HepG2 (cell line): ENCODE measurements at regions not wholly inside any gene's neighbourhood (a gene's known extent, or its start where the extent isn't known, plus 50 kb on each side); places are given as distances from the start of the nearest gene placed in this dataset.

ENCODE experiments used
- ATAC-seq: fragments of 200-7000 bp; cut with Tn5 transposase; 3 replicates; pipeline ENCODE4 v1.9.1; 2020; ENCODE audit warnings: mild to moderate bottlenecking, moderate library complexity
- BruUV-seq: library from RNA; stranded (reverse); fragments of 400-500 nt; replicated peaks from 2 replicates; lab custom pipeline; 2021; lab: Mats Ljungman, UMichigan
- CTCF ChIA-PET: fragments of 300-600 bp; formaldehyde crosslinking; extraction: SDS; loops from one replicate; lab custom pipeline; 2021; ENCODE audit warnings: low total read pairs, inconsistent platforms, low intra/inter-chr PET ratio; lab: Yijun Ruan, JAX
- POLR2A ChIA-PET: fragments of 350-600 bp; sonication (Branson Sonifier 250); formaldehyde crosslinking; loops from one replicate; lab custom pipeline; 2020; ENCODE audit warnings: antibody characterized with exemption, inconsistent platforms; lab: Yijun Ruan, JAX
- DNase-seq: peaks from one replicate; pipeline ENCODE4 v3.0.0-alpha.2; 2015; ENCODE audit warnings: low spot score
- FAIRE-seq: peaks from 3 replicates; lab custom pipeline; 2011; peaks lifted over from hg19 to GRCh38; lab: Jason Lieb, UNC
- H2AFZ ChIP-seq: one replicate; pipeline ENCODE4 v1.6.1; 2011; ENCODE audit warnings: low read length, inconsistent platforms
- H3K27ac ChIP-seq: fragments of 300-600 bp; 3 replicates; pipeline ENCODE4 v1.8.0; 2011; ENCODE audit warnings: mixed run types, mild to moderate bottlenecking, mixed read lengths, low read length, inconsistent platforms; ENCODE audit not compliant: insufficient read depth; ENCODE audit errors: extremely low read length
- H3K27me3 ChIP-seq, 2 experiments: fragments of 200-600 bp in 1 of 2; 2 replicates in 1 of 2; 3 replicates in 1 of 2; pipeline versions ENCODE4 v1.6.0 to v1.8.0; 2011; ENCODE audit warnings: low read length in 2 of 2, mild to moderate bottlenecking in 2 of 2, moderate library complexity in 2 of 2, inconsistent platforms in 1 of 2; ENCODE audit not compliant: insufficient read depth in 2 of 2, control insufficient read depth in 1 of 2
- H3K36me3 ChIP-seq, 2 experiments: fragments of 200-600 bp in 1 of 2; replicated peaks in 1 of 2; 2 replicates in 1 of 2; 3 replicates in 1 of 2; pipeline versions ENCODE4 v1.5.1 to v1.8.0; 2011; ENCODE audit warnings: low read length in 2 of 2, inconsistent platforms in 1 of 2; ENCODE audit not compliant: insufficient read depth in 2 of 2, control insufficient read depth in 1 of 2
- H3K4me1 ChIP-seq: 2 replicates; pipeline ENCODE4 v1.5.1; 2012; ENCODE audit warnings: low read length, inconsistent platforms; ENCODE audit not compliant: insufficient read depth
- H3K4me2 ChIP-seq: 2 replicates; pipeline ENCODE4 v1.6.0; 2011; ENCODE audit warnings: low read depth, low read length, inconsistent platforms
- H3K4me3 ChIP-seq, 3 experiments: fragments of 200-600 bp in 1 of 3; sonication (generic), shearing (Covaris generic) in 1 of 3; replicated peaks in 1 of 3; 2 replicates each; pipeline ENCODE4 v1.5.1; 2011 to 2016; ENCODE audit warnings: low read length in 3 of 3, inconsistent platforms in 2 of 3, low read depth in 2 of 3, mild to moderate bottlenecking in 2 of 3, control low read depth in 1 of 3, mixed read lengths in 1 of 3; ENCODE audit not compliant: insufficient read depth in 1 of 3
- H3K79me2 ChIP-seq: one replicate; pipeline ENCODE4 v1.6.1; 2011; ENCODE audit warnings: low read length, inconsistent platforms; ENCODE audit not compliant: insufficient read depth
- H3K9ac ChIP-seq: 2 replicates; pipeline ENCODE4 v1.6.0; 2011; ENCODE audit warnings: mild to moderate bottlenecking, low read depth, low read length, inconsistent platforms; ENCODE audit not compliant: insufficient read depth
- H3K9me3 ChIP-seq: 2 replicates; pipeline ENCODE4 v1.5.1; 2012; ENCODE audit warnings: mild to moderate bottlenecking, low read length
- H4K20me1 ChIP-seq: 2 replicates; pipeline ENCODE4 v1.6.0; 2011; ENCODE audit warnings: inconsistent platforms, mild to moderate bottlenecking, low read length, moderate library complexity; ENCODE audit not compliant: insufficient read depth
- DNMT1 ChIP-seq: sonication (generic); formaldehyde crosslinking; IDR thresholded peaks from 2 replicates; pipeline ENCODE4 v1.5.1; 2020; ENCODE audit warnings: mild to moderate bottlenecking, missing genetic modification reagents
- HBP1 ChIP-seq: IDR thresholded peaks from 2 replicates; pipeline ENCODE4 v1.6.1; 2016; ENCODE audit warnings: low read depth, control low read depth
- PCBP2 ChIP-seq: fragments of 200-400 bp; formaldehyde crosslinking; optimal IDR thresholded peaks from 2 replicates; pipeline ENCODE3; 2018; ENCODE audit warnings: low read length, low read depth; ENCODE audit not compliant: poor library complexity, severe bottlenecking
- SOX13 ChIP-seq, 3 experiments: fragments of 450-650 bp in 1 of 3; sonication (generic) in 1 of 3; formaldehyde crosslinking in 1 of 3; IDR thresholded peaks in 2 of 3; conservative IDR thresholded peaks in 1 of 3; 2 replicates each; pipeline versions ENCODE4 v1.5.0 to v1.6.1; 2016 to 2020; ENCODE audit warnings: antibody characterized with exemption in 1 of 3, mild to moderate bottlenecking in 1 of 3, missing compliant biosample characterization in 1 of 3, missing genetic modification reagents in 1 of 3, moderate library complexity in 1 of 3
- SP5 ChIP-seq: IDR thresholded peaks from 2 replicates; pipeline ENCODE4 v1.6.1; 2016; ENCODE audit warnings: low read depth, borderline replicate concordance
- TBX2 ChIP-seq: sonication (generic); formaldehyde crosslinking; IDR thresholded peaks from 2 replicates; pipeline ENCODE4 v1.5.0; 2020; ENCODE audit warnings: missing genetic modification reagents, mild to moderate bottlenecking, borderline replicate concordance
- TCF7 ChIP-seq: sonication (generic); IDR thresholded peaks from 2 replicates; pipeline ENCODE4 v1.6.1; 2016; ENCODE audit warnings: antibody characterized with exemption, low read depth
- WGBS: methylation state at CpG from one replicate; pipeline ENCODE4 v1.1.6; 2017; ENCODE audit warnings: low lambda C conversion rate; 5-methylcytosine and 5-hydroxymethylcytosine counted together
- in situ Hi-C: cut with HindIII; loops from 2 replicates; pipeline ENCODE4 v1.10.0; 2017; ENCODE audit warnings: low pct_unique_long_range_greater_than_20kb; ENCODE audit not compliant: extremely low pct_ligation_motif_present
- intact Hi-C: fragments of 100-400 bp; cut with micrococcal nuclease; formaldehyde crosslinking; loops from one replicate; pipeline ENCODE4 v1.10.0; 2022; ENCODE audit not compliant: unreplicated experiment

GRCh38 chr10:2987185-2987768 is 80.1 kb upstream of the PFKP start:
- no peaks in the 10 kb centered on the region for H4K20me1 ChIP-seq
- no peak overlapping the region for H3K27ac ChIP-seq
- H3K36me3 ChIP-seq, result no peaks in the 10 kb centered on the region
- no peaks in the 10 kb centered on the region for H3K9me3 ChIP-seq
- peak; percentile 62 for TF ChIP-seq PCBP2
- no peak for TF ChIP-seq SOX13 (IDR thresholded peaks at IDR 0.05)
- TF ChIP-seq SOX13 (CRISPR knock-in tag; conservative IDR thresholded peaks at IDR 0.05 in 1 of 2, IDR thresholded peaks at IDR 0.05 in 1 of 2), result no peak
- in situ Hi-C loops (no loop called here), intact Hi-C loops (no loop called here)
- H3K4me1 ChIP-seq, result peaks cover 32% of the 10 kb centered on the region
- H3K9ac ChIP-seq, result no peak overlapping the region
- no peak for DNase-seq
- peaks cover 2 to 45% of the 10 kb centered on the region in 2 experiments; a peak in 2 of 5 replicates for H3K27me3 ChIP-seq
- CTCF ChIA-PET, result no interaction called here
- no peak overlapping the region for H3K4me3 ChIP-seq
- no peak for FAIRE-seq
- no peak for ATAC-seq
- H3K4me2 ChIP-seq, result no peak overlapping the region
- 40% methylated on average over 2 of the region's 2 CpGs for WGBS
- POLR2A ChIA-PET, result no interaction called here
- H3K79me2 ChIP-seq, result no peaks in the 10 kb centered on the region
- H2AFZ ChIP-seq, result no peak overlapping the region
- BruUV-seq, result no TSS peak

GRCh38 chr10:2986391-2986801 is 81.0 kb upstream of the PFKP start:
- 0 out of 2 replicates have a peak overlapping the region, but pooled peaks have one; percentile 52 for H3K4me2 ChIP-seq
- FAIRE-seq (no peak), DNase-seq (no peak)
- in situ Hi-C loops, result no loop called here
- no peaks in the 10 kb centered on the region for H3K79me2 ChIP-seq
- no peak overlapping the region for H3K9ac ChIP-seq
- H3K36me3 ChIP-seq, result no peaks in the 10 kb centered on the region
- no TSS peak for BruUV-seq
- POLR2A ChIA-PET, result no interaction called here
- TF ChIP-seq TBX2 (CRISPR knock-in tag) (0 out of 2 replicates have a peak, but pooled peaks have one; percentile 21), HBP1 (no peak), SP5 (CRISPR knock-in tag) (peak; percentile 53; the same call in 1 of the 2 replicates), TCF7 (0 out of 2 replicates have a peak, but pooled peaks have one; percentile 8), SOX13 (IDR thresholded peaks at IDR 0.05) (no peak), SOX13 (CRISPR knock-in tag; conservative IDR thresholded peaks at IDR 0.05 in 1 of 2, IDR thresholded peaks at IDR 0.05 in 1 of 2) (peak in 1 of 2 experiments; percentile 11; a peak in 1 of 4 replicates), DNMT1 (CRISPR knock-in tag) (no peak)
- TF ChIP-seq, all 625 proteins: peak for 4
- no peak for ATAC-seq
- H3K4me3 ChIP-seq, result no peak overlapping the region
- no peaks in the 10 kb centered on the region for H4K20me1 ChIP-seq
- H3K27me3 ChIP-seq, result peaks cover 3 to 46% of the 10 kb centered on the region in 2 experiments; a peak in 3 of 5 replicates
- H3K27ac ChIP-seq, result no peak overlapping the region
- peaks cover 28% of the 10 kb centered on the region for H3K4me1 ChIP-seq
- H3K9me3 ChIP-seq, result no peaks in the 10 kb centered on the region
- WGBS, result 2% methylated on average over 11 of the region's 11 CpGs
- no peak overlapping the region for H2AFZ ChIP-seq
- CTCF ChIA-PET, result no interaction called here
- intact Hi-C loops, result no loop called here
